Neural progenitor cell (in vitro differentiated cells): ENCODE measurements at regions not wholly inside any gene's neighbourhood (a gene's known extent, or its start where the extent isn't known, plus 50 kb on each side); places are given as distances from the start of the nearest gene placed in this dataset.

Experiments used
- CTCF ChIP-seq: fragments of 200-600 bp; sonication (generic); IDR thresholded peaks from 2 replicates; pipeline ENCODE4 v1.5.1; 2017; ENCODE audit warnings: antibody characterized with exemption, mild to moderate bottlenecking
- EZH2 ChIP-seq: fragments of 200-600 bp; sonication (generic); IDR thresholded peaks from 2 replicates; pipeline ENCODE4 v1.6.1; 2017; ENCODE audit warnings: antibody characterized with exemption, mild to moderate bottlenecking, moderate library complexity
- EZH2phosphoT487 ChIP-seq: fragments of 200-600 bp; sonication (generic); IDR thresholded peaks from 2 replicates; pipeline ENCODE4 v1.6.1; 2017; ENCODE audit warnings: antibody characterized with exemption

GRCh38 chr2:136236019-136236418, 118.1 kb upstream of the CXCR4 start:
- no peak for TF ChIP-seq CTCF
- TF ChIP-seq EZH2phosphoT487: no peak
- no peak for TF ChIP-seq EZH2
